Activated CD4-positive, CD25-positive, alpha-beta regulatory T cell treated with anti-CD3 and anti-CD28 coated beads, Interleukin-2, amount 50 U/mL, for 24 hours (primary cell): ENCODE measurements at regions not wholly inside any gene's neighbourhood (a gene's known extent, or its start where the extent isn't known, plus 50 kb on each side); places are given as distances from the start of the nearest gene placed in this dataset.

Source experiments
- ATAC-seq, 2 donors: fragments of 150-1000 bp; cut with Tn5 transposase; one replicate each; pipeline ENCODE4 v1.10.0; 2021; ENCODE audit warnings: mild to moderate bottlenecking in 1 of 2, moderate library complexity in 1 of 2

GRCh38 chr12:107283652-107284051 lies 190.3 kb upstream of the CRY1 start:
- ATAC-seq = no peak

- ATAC-seq = no peak
These were observed 191.3 kb upstream of the CRY1 start for GRCh38 chr12:107284692-107285091.

- ATAC-seq = peak; percentile 76 to 77
These were observed 194.4 kb upstream of the CRY1 start for GRCh38 chr12:107287436-107288413.

- no peak for ATAC-seq
These were observed 195.2 kb upstream of the CRY1 start for GRCh38 chr12:107288414-107289127.

- no peak for ATAC-seq
These were observed 197.7 kb upstream of the CRY1 start for GRCh38 chr12:107291018-107291417.

GRCh38 chr12:107296681-107297089 lies 203.3 kb upstream of the CRY1 start:
- no peak for ATAC-seq

GRCh38 chr12:107302649-107303341 lies 209.4 kb upstream of the CRY1 start:
- ATAC-seq = no peak

GRCh38 chr12:107304588-107305532 lies 211.5 kb upstream of the CRY1 start:
- ATAC-seq = no peak

- ATAC-seq = no peak
These were observed 212.9 kb upstream of the CRY1 start for GRCh38 chr12:107306141-107306659.

- ATAC-seq = no peak
These were observed 215.0 kb upstream of the CRY1 start for GRCh38 chr12:107308310-107308709.

GRCh38 chr12:107309020-107309419 lies 215.7 kb upstream of the CRY1 start:
- ATAC-seq = no peak

GRCh38 chr12:107310621-107311020 lies 217.3 kb upstream of the CRY1 start:
- no peak for ATAC-seq

GRCh38 chr12:107311682-107312081 lies 218.3 kb upstream of the CRY1 start:
- ATAC-seq = no peak

- ATAC-seq = peak; percentile 75 to 76
These were observed 224.6 kb upstream of the CRY1 start for GRCh38 chr12:107317751-107318555.

GRCh38 chr12:107318556-107318805 lies 225.1 kb upstream of the CRY1 start:
- ATAC-seq = no peak

- ATAC-seq = no peak
These were observed 225.6 kb upstream of the CRY1 start for GRCh38 chr12:107318806-107319532.

GRCh38 chr12:107319533-107320032 lies 226.2 kb upstream of the CRY1 start:
- ATAC-seq = peak; percentile 1 to 3

- peak; percentile 63 for ATAC-seq
These were observed 226.9 kb upstream of the CRY1 start for GRCh38 chr12:107320033-107320928.
